ENCODE measurements at regions not wholly inside any gene's neighbourhood (a gene's known extent, or its start where the extent isn't known, plus 50 kb on each side); places are given as distances from the start of the nearest gene placed in this dataset.
"Not testable (repeated sequence)": the region's sequence is repeated elsewhere in the genome, so short reads cannot be mapped to it uniquely, and the experiment has no call there.

- Mint-ChIP-seq H3K4me3 (ENCODE audit: low read depth) (no peak overlapping the region), H3K27ac (no peak overlapping the region), H3K4me1 (ENCODE audit: low read depth) (no peaks in the 10 kb centered on the region), H3K36me3 (ENCODE audit: low read depth) (no peaks in the 10 kb centered on the region), H3K27me3 (ENCODE audit: low read depth) (no peaks in the 10 kb centered on the region), H3K9me3 (no peaks in the 10 kb centered on the region)
- intact Hi-C loops (cut with micrococcal nuclease), result no loop called here
- no peak for DNase-seq (ENCODE audit: low spot score)
Observed at GRCh38 chr7:79610313-79610712, 156.8 kb upstream of the MAGI2 start.

- no peak for DNase-seq (ENCODE audit: low spot score)
- no peaks in the 10 kb centered on the region for H3K27me3 Mint-ChIP-seq (ENCODE audit: low read depth)
- no peaks in the 10 kb centered on the region for H3K36me3 Mint-ChIP-seq (ENCODE audit: low read depth)
- intact Hi-C loops (cut with micrococcal nuclease), result no loop called here
- no peaks in the 10 kb centered on the region for H3K9me3 Mint-ChIP-seq
- H3K27ac Mint-ChIP-seq, result no peak overlapping the region
- H3K4me1 Mint-ChIP-seq (ENCODE audit: low read depth), result no peaks in the 10 kb centered on the region
- no peak overlapping the region for H3K4me3 Mint-ChIP-seq (ENCODE audit: low read depth)
Observed at GRCh38 chr7:79608005-79608404, 154.5 kb upstream of the MAGI2 start.

GRCh38 chr7:79604841-79605240, 151.4 kb upstream of the MAGI2 start:
- Mint-ChIP-seq H3K4me1 (ENCODE audit: low read depth) (no peaks in the 10 kb centered on the region), H3K36me3 (ENCODE audit: low read depth) (no peaks in the 10 kb centered on the region), H3K4me3 (ENCODE audit: low read depth) (no peak overlapping the region), H3K9me3 (no peaks in the 10 kb centered on the region), H3K27me3 (ENCODE audit: low read depth) (no peaks in the 10 kb centered on the region), H3K27ac (no peak overlapping the region)
- intact Hi-C loops (cut with micrococcal nuclease), result no loop called here
- DNase-seq (ENCODE audit: low spot score), result no peak

DNA sequence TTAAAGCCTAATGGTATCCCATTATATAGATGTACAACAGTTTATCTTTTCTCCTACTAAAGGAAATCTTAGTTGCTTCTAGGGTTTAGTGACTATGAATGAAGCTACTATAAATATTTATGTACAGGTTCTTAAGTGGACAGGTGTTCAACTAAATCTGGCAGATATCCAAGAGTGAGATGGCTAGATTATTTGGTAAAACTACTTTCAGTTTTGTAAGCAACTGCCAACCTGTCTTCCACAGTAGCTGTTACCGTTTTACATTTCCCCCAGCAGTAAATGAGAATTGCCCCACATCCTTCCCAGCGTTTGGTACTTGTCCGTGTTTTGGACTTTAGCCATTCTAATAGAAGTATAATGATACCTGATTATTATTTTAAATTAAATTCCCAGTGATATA, 144.9 kb upstream of the MAGI2 start:
- intact Hi-C loops (cut with micrococcal nuclease), result no loop called here
- no peaks in the 10 kb centered on the region for H3K4me1 Mint-ChIP-seq (ENCODE audit: low read depth)
- no peak for DNase-seq (ENCODE audit: low spot score)
- no peak overlapping the region for H3K4me3 Mint-ChIP-seq (ENCODE audit: low read depth)
- no peak overlapping the region for H3K27ac Mint-ChIP-seq
- no peaks in the 10 kb centered on the region for H3K36me3 Mint-ChIP-seq (ENCODE audit: low read depth)
- H3K9me3 Mint-ChIP-seq, result no peaks in the 10 kb centered on the region
- H3K27me3 Mint-ChIP-seq (ENCODE audit: low read depth), result no peaks in the 10 kb centered on the region

GRCh38 chr7:79594671-79595070, 141.2 kb upstream of the MAGI2 start:
- H3K9me3 Mint-ChIP-seq; DNase-seq (ENCODE audit: low spot score); intact Hi-C loops (cut with micrococcal nuclease); H3K27ac Mint-ChIP-seq; H3K27me3 Mint-ChIP-seq (ENCODE audit: low read depth); H3K4me3 Mint-ChIP-seq (ENCODE audit: low read depth); H3K4me1 Mint-ChIP-seq (ENCODE audit: low read depth); H3K36me3 Mint-ChIP-seq (ENCODE audit: low read depth): not testable (repeated sequence)

DNA sequence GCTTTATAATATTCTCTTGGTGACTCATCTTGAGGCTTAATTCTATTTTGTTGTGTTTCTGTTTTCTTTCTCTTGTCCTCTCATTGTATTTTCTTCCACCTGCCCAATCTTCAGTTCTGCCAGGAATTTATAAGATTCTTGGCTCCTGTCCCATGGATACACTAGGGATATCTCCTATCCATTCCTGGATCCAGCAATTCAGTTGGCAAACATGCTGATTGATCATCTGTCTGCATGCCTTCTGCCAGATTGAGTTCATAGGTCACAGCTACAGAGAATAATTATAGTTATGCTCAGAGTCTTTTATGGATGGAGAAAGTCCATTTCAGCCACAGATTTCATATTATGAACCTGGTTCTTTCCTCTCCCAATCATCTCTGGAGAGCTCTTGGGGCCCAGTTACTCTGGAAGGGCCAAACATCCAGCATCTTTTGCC, 140.4 kb upstream of the MAGI2 start:
- intact Hi-C loops (cut with micrococcal nuclease), result no loop called here
- no peak for DNase-seq (ENCODE audit: low spot score)
- no peak overlapping the region for H3K4me3 Mint-ChIP-seq (ENCODE audit: low read depth)
- H3K27ac Mint-ChIP-seq, result no peak overlapping the region
- no peaks in the 10 kb centered on the region for H3K36me3 Mint-ChIP-seq (ENCODE audit: low read depth)
- no peaks in the 10 kb centered on the region for H3K27me3 Mint-ChIP-seq (ENCODE audit: low read depth)
- H3K9me3 Mint-ChIP-seq, result no peaks in the 10 kb centered on the region
- H3K4me1 Mint-ChIP-seq (ENCODE audit: low read depth), result no peaks in the 10 kb centered on the region

- Mint-ChIP-seq H3K27ac (no peak overlapping the region), H3K4me1 (ENCODE audit: low read depth) (no peaks in the 10 kb centered on the region), H3K4me3 (ENCODE audit: low read depth) (no peak overlapping the region), H3K9me3 (no peaks in the 10 kb centered on the region), H3K36me3 (ENCODE audit: low read depth) (no peaks in the 10 kb centered on the region), H3K27me3 (ENCODE audit: low read depth) (no peaks in the 10 kb centered on the region)
- intact Hi-C loops (cut with micrococcal nuclease), result no loop called here
- DNase-seq (ENCODE audit: low spot score), result no peak
Observed at GRCh38 chr7:79590916-79591623, 137.6 kb upstream of the MAGI2 start.

- intact Hi-C loops (cut with micrococcal nuclease), result no loop called here
- H3K4me3 Mint-ChIP-seq (ENCODE audit: low read depth), result no peak overlapping the region
Observed at GRCh38 chr7:79590391-79590790, 136.9 kb upstream of the MAGI2 start.

GRCh38 chr7:79570903-79571302, 117.4 kb upstream of the MAGI2 start:
- Mint-ChIP-seq H3K4me3 (ENCODE audit: low read depth) (no peak overlapping the region), H3K36me3 (ENCODE audit: low read depth) (no peaks in the 10 kb centered on the region), H3K27me3 (ENCODE audit: low read depth) (no peaks in the 10 kb centered on the region), H3K4me1 (ENCODE audit: low read depth) (no peaks in the 10 kb centered on the region), H3K27ac (no peak overlapping the region), H3K9me3 (no peaks in the 10 kb centered on the region)
- DNase-seq (ENCODE audit: low spot score), result no peak
- intact Hi-C loops (cut with micrococcal nuclease), result no loop called here

More at GRCh38 chr7:79590391-79590790, 136.9 kb upstream of the MAGI2 start:
- Mint-ChIP-seq H3K36me3 (ENCODE audit: low read depth) (no peaks in the 10 kb centered on the region), H3K4me1 (ENCODE audit: low read depth) (no peaks in the 10 kb centered on the region), H3K27ac (no peak overlapping the region), H3K9me3 (no peaks in the 10 kb centered on the region), H3K27me3 (ENCODE audit: low read depth) (no peaks in the 10 kb centered on the region)
- DNase-seq (ENCODE audit: low spot score), result no peak

GRCh38 chr7:79563821-79564522, 110.5 kb upstream of the MAGI2 start:
- intact Hi-C loops (cut with micrococcal nuclease), result no loop called here
- Mint-ChIP-seq H3K36me3 (ENCODE audit: low read depth) (no peaks in the 10 kb centered on the region), H3K4me1 (ENCODE audit: low read depth) (no peaks in the 10 kb centered on the region), H3K9me3 (no peaks in the 10 kb centered on the region), H3K27me3 (ENCODE audit: low read depth) (no peaks in the 10 kb centered on the region), H3K27ac (no peak overlapping the region), H3K4me3 (ENCODE audit: low read depth) (no peak overlapping the region)
- DNase-seq (ENCODE audit: low spot score), result no peak

DNA sequence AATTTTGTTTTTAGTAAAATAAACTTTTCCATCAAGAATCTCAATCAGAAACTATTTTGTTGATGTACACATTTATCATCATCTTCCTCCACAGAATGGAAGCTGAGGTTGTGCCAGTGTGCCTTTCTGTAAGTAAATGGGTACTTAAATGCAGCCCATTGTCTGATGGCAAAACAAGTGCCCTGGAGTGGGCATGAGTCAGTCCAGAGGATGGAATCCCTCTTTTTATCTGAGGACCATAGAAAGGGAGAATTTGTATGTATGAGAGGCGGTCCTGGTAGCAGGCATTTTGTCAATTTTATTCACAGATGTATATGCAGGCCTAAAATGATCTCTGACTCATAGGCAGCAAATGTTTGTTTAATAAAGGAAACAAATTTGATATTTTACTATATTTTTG, 102.1 kb upstream of the MAGI2 start:
- Mint-ChIP-seq H3K27ac (no peak overlapping the region), H3K4me1 (ENCODE audit: low read depth) (no peaks in the 10 kb centered on the region), H3K27me3 (ENCODE audit: low read depth) (no peaks in the 10 kb centered on the region), H3K36me3 (ENCODE audit: low read depth) (no peaks in the 10 kb centered on the region), H3K9me3 (no peaks in the 10 kb centered on the region), H3K4me3 (ENCODE audit: low read depth) (no peak overlapping the region)
- no peak for DNase-seq (ENCODE audit: low spot score)
- intact Hi-C loops (cut with micrococcal nuclease), result no loop called here

DNA sequence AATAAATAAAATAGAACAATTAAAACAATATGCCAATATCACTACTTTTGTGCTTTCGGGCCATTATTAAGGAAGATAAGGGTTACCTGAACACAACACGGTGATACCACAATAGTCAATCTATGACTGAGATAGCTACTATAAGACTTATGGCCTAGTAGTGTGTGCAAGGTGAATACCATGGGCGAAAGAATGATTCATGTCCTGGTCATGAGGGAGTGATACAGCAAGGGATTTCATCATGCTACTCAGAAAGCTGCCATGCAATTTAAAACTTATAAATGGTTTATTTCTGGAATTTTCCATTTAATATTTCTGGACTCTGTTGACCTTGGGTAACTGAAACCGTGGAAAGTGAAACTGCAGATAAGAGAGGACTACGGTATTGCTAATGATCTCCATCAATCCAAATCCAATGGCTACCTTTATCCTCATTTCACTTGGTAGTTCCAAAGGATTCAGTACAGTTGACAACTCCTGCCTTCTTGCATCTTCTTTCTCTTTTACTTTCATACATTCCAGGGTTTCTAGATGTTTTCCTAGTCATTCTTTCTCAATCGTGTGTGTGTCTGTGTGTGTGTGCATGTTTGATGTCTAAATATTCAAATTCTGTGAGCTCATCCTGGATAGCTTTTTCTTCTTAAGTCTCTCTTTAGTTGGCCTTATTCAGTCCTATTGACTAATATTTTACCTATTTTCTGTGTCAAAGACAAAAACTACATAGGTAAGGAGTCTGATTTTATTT, 100.5 kb upstream of the MAGI2 start:
- H3K27me3 Mint-ChIP-seq (ENCODE audit: low read depth), result no peaks in the 10 kb centered on the region
- no peak overlapping the region for H3K27ac Mint-ChIP-seq
- intact Hi-C loops (cut with micrococcal nuclease), result no loop called here
- H3K36me3 Mint-ChIP-seq (ENCODE audit: low read depth), result no peaks in the 10 kb centered on the region
- DNase-seq (ENCODE audit: low spot score), result no peak
- H3K4me1 Mint-ChIP-seq (ENCODE audit: low read depth), result no peaks in the 10 kb centered on the region
- H3K9me3 Mint-ChIP-seq, result no peaks in the 10 kb centered on the region
- H3K4me3 Mint-ChIP-seq (ENCODE audit: low read depth), result no peak overlapping the region

- Mint-ChIP-seq H3K4me3 (ENCODE audit: low read depth) (no peak overlapping the region), H3K27me3 (ENCODE audit: low read depth) (no peaks in the 10 kb centered on the region), H3K4me1 (ENCODE audit: low read depth) (no peaks in the 10 kb centered on the region), H3K36me3 (ENCODE audit: low read depth) (no peaks in the 10 kb centered on the region), H3K27ac (no peak overlapping the region), H3K9me3 (no peaks in the 10 kb centered on the region)
- DNase-seq (ENCODE audit: low spot score), result no peak
- intact Hi-C loops (cut with micrococcal nuclease), result no loop called here
Observed at GRCh38 chr7:79552463-79552862, 99.0 kb upstream of the MAGI2 start.
